Activated T-cell treated with anti-CD3 and anti-CD28 coated beads, Interleukin-2, amount 50 U/mL, for 24 hours (primary cell): ENCODE measurements at regions not wholly inside any gene's neighbourhood (a gene's known extent, or its start where the extent isn't known, plus 50 kb on each side); places are given as distances from the start of the nearest gene placed in this dataset.

Source experiments
- DNase-seq: peaks from one replicate; pipeline ENCODE4 v3.0.0-alpha.2; 2020
- H3K27ac Mint-ChIP-seq: 2 replicates; pipeline ENCODE4 v1.8.0; 2020; ENCODE audit warnings: mild to moderate bottlenecking, mixed read lengths
- H3K27me3 Mint-ChIP-seq: 2 replicates; pipeline ENCODE4 v1.8.0; 2020; ENCODE audit warnings: mixed read lengths
- H3K36me3 Mint-ChIP-seq: 2 replicates; pipeline ENCODE4 v1.8.0; 2020; ENCODE audit warnings: low read depth, mixed read lengths
- H3K4me1 Mint-ChIP-seq: 2 replicates; pipeline ENCODE4 v1.8.0; 2020; ENCODE audit warnings: low read depth, mixed read lengths
- H3K4me3 Mint-ChIP-seq: 2 replicates; pipeline ENCODE4 v1.8.0; 2020; ENCODE audit warnings: mild to moderate bottlenecking, moderate library complexity, mixed read lengths
- H3K9me3 Mint-ChIP-seq: 2 replicates; pipeline ENCODE4 v1.8.0; 2020; ENCODE audit warnings: mixed read lengths

DNA sequence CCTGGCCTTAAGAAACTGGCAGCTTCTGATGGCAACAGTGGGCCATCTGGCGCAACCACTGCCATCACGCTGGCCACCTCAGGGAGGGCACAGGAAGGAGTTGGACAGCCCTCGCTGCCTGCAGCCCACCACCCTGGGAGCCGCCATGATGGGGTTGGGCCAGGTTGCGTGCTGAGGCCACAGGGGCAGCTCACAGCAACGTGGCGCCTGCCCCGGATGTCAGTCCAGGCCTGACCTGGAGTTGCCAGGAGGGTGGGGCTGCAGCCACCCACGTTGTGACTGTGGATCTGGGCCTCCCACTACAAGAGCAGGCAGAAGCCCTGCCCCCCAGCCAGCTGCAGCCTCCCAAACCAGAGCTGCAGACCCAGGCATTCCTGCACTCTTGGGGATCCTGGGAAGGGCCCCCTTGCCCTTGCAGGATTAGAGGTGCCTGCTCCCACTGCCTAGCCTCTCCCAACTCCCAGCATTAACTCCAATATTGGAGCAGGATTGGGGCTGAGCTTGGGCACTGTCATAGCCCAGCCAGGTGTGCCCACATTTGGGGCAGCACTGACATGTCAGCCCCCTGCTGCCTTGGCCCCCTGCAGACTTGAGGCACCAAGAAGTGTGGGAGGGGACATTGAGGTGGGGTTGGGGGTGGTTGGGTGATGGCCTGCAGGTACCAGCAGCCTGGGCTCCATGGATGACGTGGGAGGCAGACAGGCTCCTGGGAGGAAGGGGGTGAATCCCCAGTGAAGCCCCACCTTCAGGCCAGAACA is 468.9 kb upstream of the CCDC54 start:
- Mint-ChIP-seq H3K4me3 (no peak overlapping the region), H3K36me3 (no peaks in the 10 kb centered on the region), H3K4me1 (no peaks in the 10 kb centered on the region), H3K27ac (no peak overlapping the region), H3K27me3 (no peaks in the 10 kb centered on the region), H3K9me3 (no peaks in the 10 kb centered on the region)
- DNase-seq, result no peak

DNA sequence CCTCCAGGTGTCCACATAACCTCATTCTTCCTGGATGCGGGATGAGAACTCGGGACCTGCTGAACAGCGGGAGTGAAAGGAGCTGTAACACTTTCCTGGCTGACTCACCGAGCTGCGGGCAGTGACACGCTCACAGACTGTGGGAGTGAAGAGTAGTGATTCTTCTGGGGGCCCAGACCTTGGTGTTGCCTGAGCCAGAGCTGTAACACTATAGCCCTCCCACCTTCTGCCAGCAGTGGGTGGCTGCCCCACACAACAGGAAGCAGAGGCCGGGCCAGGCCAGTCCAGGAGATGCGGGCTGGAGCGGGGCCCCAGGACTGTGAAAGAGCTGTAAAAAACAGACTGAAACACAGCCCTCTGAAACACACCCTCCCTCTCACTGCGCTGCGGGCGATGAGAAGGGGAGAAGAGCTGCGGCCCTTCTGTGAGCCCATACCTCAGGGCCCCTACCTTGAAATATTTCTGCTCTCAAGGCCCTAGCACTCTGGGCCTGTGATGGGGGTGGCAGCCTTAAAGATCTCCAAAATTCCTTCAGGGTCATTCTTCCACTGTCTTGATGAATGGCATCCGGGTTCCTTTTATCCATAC is 464.0 kb upstream of the CCDC54 start:
- Mint-ChIP-seq H3K27me3 (no peaks in the 10 kb centered on the region), H3K9me3 (no peaks in the 10 kb centered on the region), H3K4me1 (no peaks in the 10 kb centered on the region), H3K27ac (no peak overlapping the region), H3K4me3 (no peak overlapping the region), H3K36me3 (no peaks in the 10 kb centered on the region)
- DNase-seq, result no peak

DNA sequence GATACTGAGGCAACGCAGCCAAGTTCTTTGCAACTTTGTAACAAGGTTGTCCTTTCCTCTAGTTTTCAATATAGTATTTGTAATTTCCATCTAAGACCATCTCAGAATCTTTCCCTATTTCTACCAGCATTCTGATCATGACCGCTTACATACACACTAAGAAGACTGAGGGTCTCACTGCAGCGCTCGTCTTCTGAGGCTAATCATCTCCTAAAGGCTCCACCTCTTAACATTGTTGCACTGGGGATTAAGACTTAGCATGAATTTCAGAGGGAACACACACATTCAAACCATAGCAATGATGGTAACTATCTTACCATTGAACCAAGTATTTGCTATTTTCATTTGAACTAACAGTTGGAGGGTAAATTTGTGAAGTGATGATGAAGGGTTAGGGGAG is 463.3 kb upstream of the CCDC54 start:
- no peaks in the 10 kb centered on the region for H3K9me3 Mint-ChIP-seq
- no peaks in the 10 kb centered on the region for H3K27me3 Mint-ChIP-seq
- no peaks in the 10 kb centered on the region for H3K36me3 Mint-ChIP-seq
- no peak overlapping the region for H3K27ac Mint-ChIP-seq
- DNase-seq, result no peak
- H3K4me3 Mint-ChIP-seq, result no peak overlapping the region
- no peaks in the 10 kb centered on the region for H3K4me1 Mint-ChIP-seq

GRCh38 chr3:106920609-106921008 is 456.6 kb upstream of the CCDC54 start:
- H3K4me1 Mint-ChIP-seq, result no peaks in the 10 kb centered on the region
- no peak overlapping the region for H3K27ac Mint-ChIP-seq
- H3K36me3 Mint-ChIP-seq, result no peaks in the 10 kb centered on the region
- no peak for DNase-seq
- H3K4me3 Mint-ChIP-seq, result no peak overlapping the region
- H3K27me3 Mint-ChIP-seq, result no peaks in the 10 kb centered on the region
- H3K9me3 Mint-ChIP-seq, result no peaks in the 10 kb centered on the region

DNA sequence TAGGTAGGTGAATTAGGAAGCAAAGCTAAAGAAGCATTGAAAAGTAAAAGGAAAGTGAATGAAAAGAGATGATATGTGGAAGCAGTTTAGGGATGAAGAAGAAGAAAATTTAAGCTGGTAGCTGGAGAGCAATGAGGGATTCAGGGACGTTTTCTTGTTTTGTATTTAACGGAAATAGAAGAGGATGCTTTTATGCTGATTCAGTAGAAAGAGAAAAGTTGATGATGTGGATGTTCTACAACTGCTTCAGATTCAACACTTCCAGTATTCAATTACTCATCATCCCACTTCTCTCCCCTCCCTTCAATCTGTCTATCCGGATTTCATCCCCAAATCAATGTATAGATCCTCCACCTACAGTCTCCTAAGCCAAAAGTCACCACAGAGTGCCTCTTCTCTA is 448.2 kb upstream of the CCDC54 start:
- Mint-ChIP-seq H3K9me3 (no peaks in the 10 kb centered on the region), H3K4me3 (no peak overlapping the region), H3K4me1 (no peaks in the 10 kb centered on the region), H3K36me3 (no peaks in the 10 kb centered on the region), H3K27me3 (no peaks in the 10 kb centered on the region), H3K27ac (no peak overlapping the region)
- DNase-seq, result no peak

DNA sequence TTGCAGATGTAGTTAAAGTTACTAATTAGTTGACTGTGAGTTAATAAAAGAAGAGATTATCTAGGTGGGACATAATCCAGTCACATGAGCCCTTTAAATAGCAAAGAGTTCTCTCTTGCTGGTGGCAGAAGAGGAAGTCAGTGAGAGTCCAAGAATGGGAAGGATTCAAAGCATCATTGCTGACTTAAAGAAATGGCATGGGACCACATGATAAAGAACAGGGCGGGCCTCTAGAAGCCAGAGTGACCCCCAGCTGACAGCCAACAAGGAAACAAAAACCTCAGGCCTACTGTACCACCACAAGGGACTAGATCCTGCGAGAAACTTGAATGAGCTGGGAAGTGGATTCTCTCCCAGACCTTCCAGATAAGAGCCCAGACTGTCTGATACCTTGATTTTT is 447.2 kb upstream of the CCDC54 start:
- H3K9me3 Mint-ChIP-seq, result no peaks in the 10 kb centered on the region
- no peak for DNase-seq
- no peaks in the 10 kb centered on the region for H3K4me1 Mint-ChIP-seq
- no peaks in the 10 kb centered on the region for H3K36me3 Mint-ChIP-seq
- no peaks in the 10 kb centered on the region for H3K27me3 Mint-ChIP-seq
- H3K27ac Mint-ChIP-seq, result no peak overlapping the region
- H3K4me3 Mint-ChIP-seq, result no peak overlapping the region

- H3K36me3 Mint-ChIP-seq, result no peaks in the 10 kb centered on the region
- no peak for DNase-seq
- H3K27me3 Mint-ChIP-seq, result no peaks in the 10 kb centered on the region
- H3K9me3 Mint-ChIP-seq, result no peaks in the 10 kb centered on the region
- no peak overlapping the region for H3K4me3 Mint-ChIP-seq
- H3K27ac Mint-ChIP-seq, result no peak overlapping the region
- H3K4me1 Mint-ChIP-seq, result no peaks in the 10 kb centered on the region
These were observed 445.3 kb upstream of the CCDC54 start for GRCh38 chr3:106931904-106932303.

GRCh38 chr3:106936337-106936736 is 440.9 kb upstream of the CCDC54 start:
- Mint-ChIP-seq H3K36me3 (no peaks in the 10 kb centered on the region), H3K27me3 (no peaks in the 10 kb centered on the region), H3K4me3 (no peak overlapping the region), H3K4me1 (no peaks in the 10 kb centered on the region), H3K27ac (no peak overlapping the region), H3K9me3 (no peaks in the 10 kb centered on the region)
- DNase-seq, result no peak

GRCh38 chr3:106942051-106942450 is 435.2 kb upstream of the CCDC54 start:
- Mint-ChIP-seq H3K27ac (no peak overlapping the region), H3K9me3 (no peaks in the 10 kb centered on the region), H3K27me3 (no peaks in the 10 kb centered on the region), H3K4me1 (no peaks in the 10 kb centered on the region), H3K4me3 (no peak overlapping the region), H3K36me3 (no peaks in the 10 kb centered on the region)
- no peak for DNase-seq

DNA sequence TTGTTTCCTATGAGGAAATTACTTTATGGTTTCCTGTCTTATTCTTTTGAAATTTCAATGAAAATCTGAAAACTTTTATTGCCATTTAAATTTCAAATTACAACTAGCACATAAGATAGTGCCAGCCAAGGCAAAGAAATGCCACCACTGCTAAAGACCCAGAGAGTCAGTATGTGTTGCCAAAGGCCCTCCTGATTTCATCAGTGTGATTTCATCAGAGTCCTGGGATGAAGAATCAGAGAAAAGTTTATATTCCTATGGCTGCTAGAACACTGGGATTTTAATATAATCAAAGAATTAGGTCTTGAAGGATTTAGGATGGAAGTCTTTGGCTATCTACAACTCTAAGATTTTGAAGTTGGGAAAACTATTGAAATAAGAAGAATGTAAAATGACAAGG is 434.2 kb upstream of the CCDC54 start:
- no peak for DNase-seq
- H3K27ac Mint-ChIP-seq, result no peak overlapping the region
- no peaks in the 10 kb centered on the region for H3K4me1 Mint-ChIP-seq
- H3K27me3 Mint-ChIP-seq, result no peaks in the 10 kb centered on the region
- H3K4me3 Mint-ChIP-seq, result no peak overlapping the region
- no peaks in the 10 kb centered on the region for H3K36me3 Mint-ChIP-seq
- no peaks in the 10 kb centered on the region for H3K9me3 Mint-ChIP-seq

GRCh38 chr3:106945435-106945834 is 431.8 kb upstream of the CCDC54 start:
- no peaks in the 10 kb centered on the region for H3K9me3 Mint-ChIP-seq
- no peaks in the 10 kb centered on the region for H3K4me1 Mint-ChIP-seq
- H3K27ac Mint-ChIP-seq, result no peak overlapping the region
- H3K36me3 Mint-ChIP-seq, result no peaks in the 10 kb centered on the region
- no peaks in the 10 kb centered on the region for H3K27me3 Mint-ChIP-seq
- no peak for DNase-seq
- no peak overlapping the region for H3K4me3 Mint-ChIP-seq

- Mint-ChIP-seq H3K9me3 (no peaks in the 10 kb centered on the region), H3K4me3 (no peak overlapping the region), H3K4me1 (no peaks in the 10 kb centered on the region), H3K36me3 (no peaks in the 10 kb centered on the region), H3K27ac (no peak overlapping the region), H3K27me3 (no peaks in the 10 kb centered on the region)
- no peak for DNase-seq
These were observed 430.4 kb upstream of the CCDC54 start for GRCh38 chr3:106946866-106947265.

DNA sequence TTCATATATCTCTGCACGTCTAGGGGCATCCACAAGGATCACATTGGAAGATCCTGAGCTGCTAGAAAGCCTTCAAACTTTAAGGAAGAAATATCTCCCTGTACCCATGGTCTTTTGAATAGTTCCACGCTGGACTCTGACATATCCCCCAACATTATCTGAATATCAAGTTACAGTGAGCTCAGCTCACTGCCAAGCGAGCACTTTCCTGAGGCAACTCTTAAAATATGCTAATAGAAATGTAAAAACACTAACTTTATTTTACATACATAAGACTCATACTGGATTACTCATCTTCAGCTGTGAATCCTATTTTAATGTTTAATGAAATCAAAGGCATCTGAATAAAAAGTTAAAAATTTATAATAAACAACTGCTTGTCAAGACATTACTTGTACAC is 420.2 kb upstream of the CCDC54 start:
- DNase-seq, result no peak
- no peak overlapping the region for H3K27ac Mint-ChIP-seq
- H3K36me3 Mint-ChIP-seq, result no peaks in the 10 kb centered on the region
- H3K4me1 Mint-ChIP-seq, result no peaks in the 10 kb centered on the region
- H3K27me3 Mint-ChIP-seq, result no peaks in the 10 kb centered on the region
- no peak overlapping the region for H3K4me3 Mint-ChIP-seq
- H3K9me3 Mint-ChIP-seq, result no peaks in the 10 kb centered on the region

DNA sequence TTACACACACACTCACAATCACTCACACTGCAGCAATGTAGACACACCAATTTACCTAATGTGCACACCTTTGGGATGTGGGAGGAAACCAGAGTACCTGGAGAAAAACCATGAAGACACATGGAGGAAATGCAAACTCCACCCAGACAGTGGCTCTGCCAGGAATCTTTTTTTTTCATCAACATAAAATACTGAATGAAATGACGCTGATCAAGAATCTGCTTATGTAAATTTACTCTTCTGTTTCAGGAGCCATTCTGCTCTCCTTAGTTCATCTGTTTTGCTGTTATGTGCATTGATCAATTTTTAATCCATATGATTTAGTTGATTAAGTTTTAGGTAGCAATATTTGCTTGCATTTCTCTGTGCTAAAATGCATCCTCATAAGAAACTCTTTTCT is 414.2 kb upstream of the CCDC54 start:
- Mint-ChIP-seq H3K36me3 (no peaks in the 10 kb centered on the region), H3K9me3 (no peaks in the 10 kb centered on the region), H3K4me3 (no peak overlapping the region), H3K27me3 (no peaks in the 10 kb centered on the region), H3K4me1 (no peaks in the 10 kb centered on the region), H3K27ac (no peak overlapping the region)
- DNase-seq, result no peak

GRCh38 chr3:106963442-106963841 is 413.8 kb upstream of the CCDC54 start:
- H3K4me3 Mint-ChIP-seq, result no peak overlapping the region
- no peaks in the 10 kb centered on the region for H3K36me3 Mint-ChIP-seq
- no peaks in the 10 kb centered on the region for H3K9me3 Mint-ChIP-seq
- no peaks in the 10 kb centered on the region for H3K4me1 Mint-ChIP-seq
- H3K27me3 Mint-ChIP-seq, result no peaks in the 10 kb centered on the region
- H3K27ac Mint-ChIP-seq, result no peak overlapping the region
- no peak for DNase-seq

GRCh38 chr3:106965307-106965706 is 411.9 kb upstream of the CCDC54 start:
- no peaks in the 10 kb centered on the region for H3K27me3 Mint-ChIP-seq
- no peak overlapping the region for H3K4me3 Mint-ChIP-seq
- DNase-seq, result no peak
- H3K36me3 Mint-ChIP-seq, result no peaks in the 10 kb centered on the region
- H3K27ac Mint-ChIP-seq, result no peak overlapping the region
- H3K9me3 Mint-ChIP-seq, result no peaks in the 10 kb centered on the region
- no peaks in the 10 kb centered on the region for H3K4me1 Mint-ChIP-seq
